Erythroblast (primary cell): ENCODE measurements at regions not wholly inside any gene's neighbourhood (a gene's known extent, or its start where the extent isn't known, plus 50 kb on each side); places are given as distances from the start of the nearest gene placed in this dataset.
"Not testable (repeated sequence)": the region's sequence is repeated elsewhere in the genome, so short reads cannot be mapped to it uniquely, and the experiment has no call there.

Source experiments
- DNase-seq, 2 experiments: peaks; one replicate each; lab custom pipeline; 2025; lab: John Stamatoyannopoulos, UW
- GATA1 ChIP-seq: IDR thresholded peaks from 2 replicates; pipeline ENCODE4 v1.6.1; 2011; ENCODE audit warnings: low read depth, mild to moderate bottlenecking, control low read depth, low read length, moderate library complexity
- POLR2A ChIP-seq: IDR thresholded peaks from 2 replicates; pipeline ENCODE4 v1.6.1; 2011; ENCODE audit warnings: mild to moderate bottlenecking, low read length

GRCh38 chr20:47927944-47928343 is 142.7 kb upstream of the SULF2 start:
- TF ChIP-seq POLR2A, result no peak
- TF ChIP-seq GATA1, result no peak
- DNase-seq, result no peak

DNA sequence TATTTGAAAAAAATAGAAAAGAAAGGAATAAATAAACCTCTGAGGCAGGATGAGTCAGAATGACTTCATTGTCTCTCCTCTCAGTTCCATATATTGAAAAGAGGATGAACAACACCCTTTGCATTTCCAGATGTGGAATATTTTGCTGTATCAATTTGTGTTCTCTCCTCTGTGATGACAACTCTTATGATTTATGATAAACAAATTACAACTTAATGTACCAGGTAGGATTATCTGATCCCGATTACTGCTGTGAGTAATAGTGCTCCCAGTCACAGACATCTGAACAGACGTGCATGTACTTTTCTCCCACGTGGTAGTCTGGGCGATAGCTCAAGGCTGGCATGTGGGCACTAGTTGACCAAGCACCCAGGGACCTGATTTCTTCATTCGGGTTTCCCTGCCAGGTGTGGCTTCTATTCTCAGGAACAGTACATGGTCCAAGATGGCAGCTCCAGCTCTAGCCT is 142.1 kb upstream of the SULF2 start:
- TF ChIP-seq GATA1 (no peak), POLR2A (no peak)
- no peak for DNase-seq

- peak in 1 of 2 experiments; percentile 2 for DNase-seq
- TF ChIP-seq POLR2A (no peak), GATA1 (no peak)
Measured at GRCh38 chr20:47926731-47927130, 141.4 kb upstream of the SULF2 start.

DNA sequence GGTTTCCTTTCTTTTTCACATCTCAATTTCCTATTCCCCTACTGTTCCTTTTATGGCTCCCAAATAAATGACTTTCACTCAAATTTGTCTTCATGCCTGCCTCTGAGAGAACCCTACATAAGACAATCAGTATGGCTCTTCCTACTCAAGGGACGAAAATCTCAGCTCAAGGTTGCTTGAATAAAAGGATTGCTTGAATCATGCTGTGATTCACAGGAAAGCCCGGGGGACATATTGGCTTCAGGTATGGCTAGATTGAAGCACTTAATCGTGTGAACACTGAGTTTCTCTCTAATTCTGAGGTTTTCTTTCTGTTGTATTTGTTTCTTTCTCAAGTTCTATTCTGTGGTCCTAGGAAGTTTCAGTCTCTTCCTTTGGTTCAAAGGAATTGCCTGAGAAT is 140.3 kb upstream of the SULF2 start:
- no peak for DNase-seq
- no peak for TF ChIP-seq POLR2A

GRCh38 chr20:47922269-47922668 is 137.0 kb upstream of the SULF2 start:
- TF ChIP-seq GATA1 (no peak), POLR2A (no peak)
- DNase-seq, result no peak

- DNase-seq, result not testable (repeated sequence)
Measured at GRCh38 chr20:47921829-47922228, 136.5 kb upstream of the SULF2 start.

DNA sequence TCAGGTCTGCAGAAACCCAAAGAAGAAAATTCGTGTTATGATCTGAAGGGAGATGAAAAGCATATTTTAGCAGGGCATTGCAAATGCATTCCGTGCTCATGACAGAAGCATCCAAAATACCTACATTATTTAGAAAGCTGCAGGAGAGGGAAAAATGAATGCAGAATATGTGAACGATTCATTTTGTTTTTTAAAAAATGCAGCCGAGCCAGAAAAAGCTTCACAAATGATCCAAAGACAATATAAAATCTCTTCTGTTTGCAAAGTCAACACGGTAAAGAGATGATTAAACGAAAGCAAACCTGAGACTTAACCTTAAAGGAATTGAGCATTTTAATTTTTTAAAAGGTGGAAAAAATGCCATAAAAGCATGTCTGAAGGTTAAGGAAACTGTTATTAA is 136.1 kb upstream of the SULF2 start:
- TF ChIP-seq POLR2A (no peak), GATA1 (no peak)
- DNase-seq, result no peak

GRCh38 chr20:47917549-47918070 is 132.3 kb upstream of the SULF2 start:
- no peak for TF ChIP-seq POLR2A
- no peak for TF ChIP-seq GATA1
- no peak for DNase-seq

DNA sequence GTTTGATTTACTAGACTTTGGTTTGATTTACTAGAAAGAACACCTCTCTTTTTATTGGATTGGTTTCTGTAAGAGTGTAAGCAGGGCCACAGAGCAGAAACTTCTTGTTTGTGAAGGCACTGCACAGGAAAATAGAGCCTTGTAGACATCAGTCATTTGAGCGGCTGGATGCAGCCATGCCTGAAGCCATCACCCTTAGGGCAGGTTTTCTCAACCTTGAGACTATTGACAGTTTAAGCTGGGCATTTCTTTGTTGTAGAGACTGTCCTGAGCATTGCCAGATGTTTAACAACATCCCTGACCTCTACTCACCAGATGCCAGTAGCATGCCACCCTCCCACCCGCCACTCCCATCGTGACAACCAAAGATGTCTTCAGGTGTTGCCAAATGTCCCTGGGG is 130.2 kb upstream of the SULF2 start:
- no peak for DNase-seq
- TF ChIP-seq POLR2A (no peak), GATA1 (no peak)

DNA sequence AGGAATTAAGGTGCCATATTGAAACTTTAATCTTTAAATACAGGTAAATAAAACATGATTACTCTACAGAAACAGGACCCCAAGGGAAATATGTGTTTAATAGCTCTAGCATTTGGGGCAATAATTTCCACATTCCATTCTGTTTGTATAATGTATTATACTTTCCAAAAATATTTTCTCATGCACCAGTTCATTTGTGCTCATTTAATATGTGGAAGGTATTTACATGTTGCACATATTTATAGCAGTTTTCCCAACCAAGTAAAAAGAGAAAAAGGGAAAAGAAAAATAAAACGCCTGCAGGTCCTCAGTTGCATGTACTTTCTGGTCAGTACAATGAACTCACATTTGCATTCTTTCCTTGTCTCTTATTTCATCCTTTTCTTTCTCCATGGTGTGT is 129.5 kb upstream of the SULF2 start:
- DNase-seq, result no peak
- TF ChIP-seq POLR2A, result no peak
- no peak for TF ChIP-seq GATA1

DNA sequence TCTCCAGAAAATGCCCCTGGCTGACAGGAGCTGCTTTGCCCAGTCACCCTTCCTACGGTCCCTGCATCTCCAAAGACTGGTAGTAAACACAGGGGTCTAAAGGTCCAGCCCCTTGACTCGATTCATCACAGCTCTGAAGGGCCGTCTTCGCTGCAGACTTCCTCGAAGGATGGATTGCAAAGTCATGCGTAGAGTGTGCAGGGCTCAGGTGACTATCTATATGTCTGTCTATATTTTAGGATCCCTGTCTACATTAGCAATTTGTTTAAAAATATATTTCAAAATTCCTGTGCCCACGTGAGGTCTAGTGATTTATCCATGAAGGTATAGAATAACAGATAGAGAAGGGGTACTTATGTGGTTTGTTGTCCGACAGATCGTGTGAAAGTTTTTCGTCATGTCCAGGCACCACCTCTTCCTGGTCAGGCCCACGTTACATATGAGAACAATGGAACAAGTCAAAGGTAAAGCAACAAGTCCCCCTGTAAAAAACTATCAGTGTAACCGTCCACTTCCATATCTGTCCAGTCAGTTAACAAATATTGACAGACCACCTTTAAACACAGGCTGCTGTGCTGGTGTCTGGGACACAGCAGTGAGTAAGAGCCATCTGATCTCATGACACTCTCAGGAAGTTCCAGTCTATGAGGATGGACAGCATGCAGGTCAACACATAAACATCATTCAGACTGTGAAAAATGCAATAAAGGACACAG is 127.7 kb upstream of the SULF2 start:
- DNase-seq, result not testable (repeated sequence)

DNA sequence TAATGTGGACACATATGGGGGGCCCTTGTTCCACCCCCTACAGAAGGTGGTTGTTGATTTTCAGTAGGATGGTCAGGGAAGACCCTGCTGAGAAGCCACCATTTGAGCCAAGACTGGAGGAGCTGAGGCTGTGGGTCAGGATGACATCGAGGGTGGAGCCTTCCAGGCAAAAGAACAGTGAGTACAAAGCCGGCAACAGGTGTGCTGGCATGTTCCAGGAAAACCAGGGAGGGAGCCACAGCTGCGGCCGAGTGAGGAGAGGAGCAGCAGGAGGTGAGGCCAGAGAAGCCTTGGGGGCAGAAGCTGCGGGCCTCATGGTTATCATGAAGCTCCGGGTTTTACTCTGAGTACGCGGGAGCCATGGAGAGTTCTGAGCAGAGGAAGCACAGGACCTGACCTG is 126.9 kb upstream of the SULF2 start:
- not testable (repeated sequence) for DNase-seq

GRCh38 chr20:47909696-47910369 is 124.6 kb upstream of the SULF2 start:
- not testable (repeated sequence) for DNase-seq

- not testable (repeated sequence) for DNase-seq
Measured at GRCh38 chr20:47908361-47909035, 123.2 kb upstream of the SULF2 start.

- DNase-seq, result not testable (repeated sequence)
Measured at GRCh38 chr20:47907951-47908350, 122.7 kb upstream of the SULF2 start.
